GM12872 (cell line): ENCODE measurements at regions not wholly inside any gene's neighbourhood (a gene's known extent, or its start where the extent isn't known, plus 50 kb on each side); places are given as distances from the start of the nearest gene placed in this dataset.

Source experiments
- CTCF ChIP-seq: IDR thresholded peaks from 3 replicates; pipeline ENCODE4 v1.5.1; 2011; ENCODE audit warnings: low read depth, mild to moderate bottlenecking, low read length, moderate library complexity; ENCODE audit not compliant: insufficient read depth

- TF ChIP-seq CTCF: no peak
These were observed 54.5 kb upstream of the BCOR start for GRCh38 chrX:40152173-40152711.

GRCh38 chrX:40151211-40152172, 53.7 kb upstream of the BCOR start:
- no peak for TF ChIP-seq CTCF

- TF ChIP-seq CTCF: no peak
These were observed 52.7 kb upstream of the BCOR start for GRCh38 chrX:40150503-40150902.

- TF ChIP-seq CTCF: no peak
These were observed 51.8 kb upstream of the BCOR start for GRCh38 chrX:40149286-40150175.

- TF ChIP-seq CTCF: no peak
These were observed 50.9 kb upstream of the BCOR start for GRCh38 chrX:40148385-40149285.

GRCh38 chrX:40147971-40148370, 50.2 kb upstream of the BCOR start:
- TF ChIP-seq CTCF: no peak
